KG1 (cell line): ENCODE measurements at regions not wholly inside any gene's neighbourhood (a gene's known extent, or its start where the extent isn't known, plus 50 kb on each side); places are given as distances from the start of the nearest gene placed in this dataset.

Experiments
- DNase-seq: peaks from one replicate; lab custom pipeline; 2025; lab: John Stamatoyannopoulos, UW

DNA sequence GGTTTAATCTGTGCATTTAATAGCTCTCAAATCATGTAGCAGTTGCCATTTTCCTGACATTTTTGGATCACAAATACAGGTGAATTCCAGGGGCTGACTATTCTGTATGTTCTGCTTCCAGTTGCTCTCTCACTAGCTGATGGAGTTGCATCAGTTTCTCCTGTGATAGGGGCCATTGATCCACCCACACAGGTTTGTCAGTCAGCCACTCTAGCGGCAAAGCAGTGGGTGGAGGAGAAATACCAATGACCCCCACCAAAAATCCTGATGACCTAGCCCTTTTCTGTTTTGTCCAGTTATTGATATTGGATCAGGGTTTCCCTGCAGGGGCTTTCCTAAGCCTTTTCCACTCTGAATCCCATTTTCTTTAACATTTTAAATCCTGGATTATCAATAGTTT, 72.3 kb upstream of the BTN3A2 start:
- no peak for DNase-seq

GRCh38 chr6:26294302-26294701, 70.7 kb upstream of the BTN3A2 start:
- DNase-seq, result no peak

DNA sequence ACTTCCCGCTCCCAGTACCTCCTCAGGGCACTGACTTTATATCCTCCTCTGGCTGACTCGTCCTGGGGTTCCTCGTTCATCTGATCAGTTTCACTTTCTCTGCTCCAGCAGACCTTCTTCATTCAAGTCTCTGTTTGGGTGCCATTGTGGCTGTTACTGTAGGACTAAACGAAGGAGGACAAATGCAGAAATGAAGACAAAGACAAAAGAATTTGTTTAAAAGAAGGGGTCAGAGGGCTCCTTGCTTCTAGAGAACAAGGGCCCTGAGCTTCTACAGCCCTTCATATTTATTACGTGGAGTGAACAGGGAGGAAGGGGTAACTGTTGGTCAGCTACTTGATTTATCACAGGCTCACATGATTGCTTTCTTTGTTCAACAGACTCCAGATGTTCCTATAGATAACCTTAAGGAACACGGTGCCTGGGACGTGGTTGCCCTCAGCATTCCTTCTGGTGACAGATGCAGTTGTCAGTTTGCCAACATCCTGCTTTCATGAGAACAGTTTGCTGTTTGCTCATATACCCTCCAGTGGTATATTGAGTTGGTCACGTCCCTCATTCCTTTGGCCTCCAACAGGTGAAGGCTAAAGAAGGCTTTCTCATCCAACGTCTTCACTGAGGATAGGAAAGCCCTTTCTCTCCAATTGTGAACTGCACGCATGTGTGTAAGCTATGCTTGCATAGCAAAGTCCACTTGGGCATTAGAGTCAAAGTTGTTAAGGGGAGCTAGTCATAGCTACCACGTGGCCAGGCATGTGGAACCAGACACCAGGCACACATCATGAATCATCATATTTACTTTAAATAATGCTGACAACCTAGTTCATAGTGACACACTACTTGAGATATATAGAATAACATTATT, 69.1 kb upstream of the BTN3A2 start:
- no peak for DNase-seq

- no peak for DNase-seq
Observed at GRCh38 chr6:26296556-26296856, 68.5 kb upstream of the BTN3A2 start.

DNA sequence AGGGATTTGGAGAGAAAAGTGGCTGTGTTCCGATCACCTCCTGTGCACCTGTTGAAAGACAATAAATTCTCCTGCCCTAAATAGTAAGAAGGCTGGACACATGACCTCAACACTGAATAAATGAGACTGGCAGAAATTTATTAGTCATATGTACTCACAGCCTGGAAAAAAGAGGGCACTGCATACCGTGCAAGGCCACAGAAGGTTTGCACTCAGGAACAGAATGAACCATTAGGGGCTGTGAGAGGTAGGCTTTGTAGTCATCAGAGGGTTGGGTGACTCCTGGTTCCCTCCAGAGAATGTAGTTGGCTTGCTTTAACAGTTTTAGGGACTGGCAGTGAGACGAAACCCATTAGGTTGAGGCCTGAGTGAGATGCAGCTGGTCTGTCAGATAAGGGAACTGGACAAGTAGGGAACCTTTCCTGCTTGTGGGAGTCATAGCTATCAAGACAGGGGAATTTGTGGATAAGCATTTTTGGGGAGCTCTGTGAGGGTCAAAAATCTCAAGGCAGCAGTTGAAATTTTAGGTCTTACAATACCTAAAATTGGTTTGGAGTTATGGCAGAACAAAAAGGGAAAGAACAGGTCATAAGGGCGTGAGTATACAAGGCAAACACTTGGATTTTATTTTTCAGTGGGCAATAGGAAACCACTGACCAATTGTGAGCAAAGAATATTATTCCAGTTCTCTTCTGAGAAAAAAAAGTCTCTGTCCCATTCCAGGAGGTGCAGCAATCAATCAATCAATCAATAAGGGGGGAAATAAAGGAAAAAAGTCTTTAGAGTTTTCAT, 67.9 kb upstream of the BTN3A2 start:
- DNase-seq, result no peak

- no peak for DNase-seq
Observed at GRCh38 chr6:26299286-26300042, 65.5 kb upstream of the BTN3A2 start.

- no peak for DNase-seq
Observed at GRCh38 chr6:26300043-26300331, 65.0 kb upstream of the BTN3A2 start.

DNA sequence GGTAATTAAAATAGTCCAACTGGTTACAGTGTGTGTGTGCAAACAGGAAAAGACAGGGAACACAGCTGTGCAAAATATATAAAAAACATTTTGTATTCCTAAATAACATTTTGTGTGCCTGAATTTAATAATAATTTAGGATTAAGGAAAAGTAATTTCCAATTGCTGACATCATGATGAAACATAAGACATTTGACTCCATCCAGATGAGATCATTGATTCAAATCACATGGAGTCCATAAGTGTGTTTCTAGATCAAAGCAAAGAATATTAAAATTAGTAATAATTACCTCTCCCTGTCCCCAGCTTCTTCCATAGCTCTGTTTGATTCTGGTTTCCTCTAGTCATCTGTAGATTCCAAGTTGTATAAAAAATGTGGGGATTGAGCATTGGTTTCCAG, 64.6 kb upstream of the BTN3A2 start:
- DNase-seq, result no peak

DNA sequence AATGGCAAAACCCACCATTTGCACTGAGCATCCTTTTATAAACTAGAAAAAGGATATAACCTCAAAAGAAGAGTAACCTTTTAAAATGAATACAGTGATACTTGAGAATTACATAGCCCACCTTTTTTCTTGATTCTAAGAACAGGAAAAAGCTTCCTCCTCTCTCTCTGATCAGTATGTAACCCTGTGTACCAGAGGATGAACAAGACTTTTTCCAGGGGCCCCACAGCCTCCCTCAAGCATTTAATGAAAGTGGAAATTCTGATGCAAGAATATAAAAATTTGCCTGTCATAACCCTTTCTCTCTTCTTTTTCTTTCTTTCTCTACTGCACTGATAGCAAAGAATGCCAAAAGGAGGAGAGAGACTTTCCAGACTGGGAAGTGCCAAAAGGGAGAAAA, 64.2 kb upstream of the BTN3A2 start:
- DNase-seq, result no peak

GRCh38 chr6:26301638-26302037, 63.4 kb upstream of the BTN3A2 start:
- DNase-seq, result no peak

DNA sequence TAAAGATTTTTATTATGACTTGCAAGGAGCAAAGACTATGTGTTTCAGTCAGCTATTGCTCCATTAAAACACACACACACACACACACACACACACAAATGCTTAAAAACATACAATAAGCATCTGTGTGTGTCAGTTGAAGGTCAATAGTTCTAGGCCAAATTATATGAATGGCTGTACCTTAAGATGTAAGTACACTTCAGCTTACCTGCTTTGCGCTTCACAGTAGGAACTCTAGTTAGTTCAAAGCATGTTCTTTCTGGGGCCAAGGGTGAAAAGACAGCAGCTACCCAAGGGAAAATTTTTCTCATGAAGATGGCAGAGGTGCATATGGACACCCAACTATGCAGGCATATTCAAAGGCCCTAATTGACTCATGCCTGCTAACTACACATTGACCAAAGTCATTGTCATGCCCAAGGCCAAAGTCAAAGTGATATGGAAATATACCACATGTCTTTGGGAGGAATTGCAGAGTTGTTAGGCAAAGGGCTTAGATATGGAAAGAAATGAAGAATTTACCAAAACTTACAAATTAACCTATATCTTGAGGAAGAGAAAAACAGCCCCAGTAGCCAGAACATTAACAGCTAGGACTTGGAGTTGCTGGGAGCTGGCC, 61.9 kb upstream of the BTN3A2 start:
- no peak for DNase-seq

GRCh38 chr6:26304213-26304796, 60.7 kb upstream of the BTN3A2 start:
- no peak for DNase-seq

DNA sequence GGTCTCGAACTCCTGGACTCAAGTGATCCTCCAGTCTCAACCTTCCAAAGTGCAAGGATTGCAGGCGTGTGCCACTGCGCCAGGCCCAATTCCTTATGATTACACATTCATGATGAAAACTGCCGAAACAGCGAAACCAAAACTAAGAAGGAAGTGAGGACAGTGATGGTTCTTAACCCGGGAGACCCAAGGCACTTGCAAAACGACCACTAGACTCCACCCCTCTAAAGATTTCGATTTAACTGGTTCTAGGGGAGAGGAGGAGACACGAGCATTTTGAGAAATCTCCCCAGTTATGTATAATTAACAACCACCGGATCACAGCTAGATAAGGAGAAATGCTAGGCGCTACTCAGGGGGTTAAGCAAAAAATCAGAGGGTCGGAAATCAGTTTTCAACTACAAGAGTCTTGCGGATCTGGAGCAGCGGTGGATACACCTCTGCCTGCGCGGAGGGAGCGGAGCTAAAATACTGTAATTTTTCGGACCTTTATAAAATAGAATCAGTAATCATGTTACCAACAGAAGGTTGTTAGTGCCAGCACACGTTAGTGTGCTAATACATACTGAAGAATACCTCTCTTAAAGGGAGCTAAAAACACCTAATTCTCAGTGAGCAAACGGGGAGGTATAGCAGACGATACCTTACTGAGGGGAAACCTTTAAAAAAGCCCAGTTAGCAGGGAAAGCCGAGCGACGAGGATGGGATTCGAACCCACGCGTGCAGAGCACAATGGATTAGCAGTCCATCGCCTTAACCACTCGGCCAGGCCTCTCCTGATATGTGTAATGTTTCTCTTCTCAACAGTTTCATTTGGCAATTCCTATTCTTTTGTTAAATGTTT, 60.0 kb upstream of the BTN3A2 start:
- DNase-seq, result peak; percentile 81

GRCh38 chr6:26305641-26305969, 59.4 kb upstream of the BTN3A2 start:
- DNase-seq, result no peak

DNA sequence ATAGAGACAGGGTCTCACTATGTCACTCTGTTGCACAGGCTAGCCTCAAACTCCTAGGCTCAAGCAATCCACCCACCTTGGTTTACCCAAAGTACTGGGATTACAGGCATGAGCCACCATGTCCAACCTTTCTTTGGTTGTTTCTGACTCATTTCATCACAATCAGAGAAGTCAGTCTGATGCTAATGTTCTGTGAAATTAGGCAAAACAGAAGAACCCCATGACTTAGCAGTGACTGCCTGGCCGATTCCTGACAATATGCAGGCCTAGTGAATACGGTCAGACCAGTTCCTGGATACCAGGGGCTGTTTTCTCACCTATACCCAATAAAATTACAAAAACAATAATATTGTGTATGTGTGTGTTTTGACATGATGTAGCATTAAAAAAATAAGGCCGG, 58.8 kb upstream of the BTN3A2 start:
- no peak for DNase-seq

DNA sequence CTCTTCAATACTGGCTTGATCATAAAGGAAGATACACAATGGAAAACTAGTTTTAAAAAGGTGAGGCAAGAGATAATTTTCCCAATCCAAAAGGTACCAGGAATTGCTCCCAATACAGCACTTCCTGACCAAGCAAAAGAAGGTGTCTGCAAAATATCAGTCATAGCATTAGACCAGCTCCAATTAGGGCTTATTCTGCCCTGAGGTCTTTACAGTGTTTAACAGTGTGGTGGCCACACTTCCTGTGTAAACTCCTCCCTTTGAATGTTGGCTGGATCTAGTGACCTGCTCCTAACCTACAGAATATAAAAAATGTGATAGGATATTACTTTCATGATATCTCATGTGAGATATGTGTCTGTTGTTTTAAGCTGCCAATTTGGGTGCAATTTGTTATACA, 57.1 kb upstream of the BTN3A2 start:
- DNase-seq, result no peak

GRCh38 chr6:26309731-26310142, 55.3 kb upstream of the BTN3A2 start:
- DNase-seq, result no peak

- DNase-seq, result peak; percentile 32
Observed at GRCh38 chr6:26311012-26311384, 54.0 kb upstream of the BTN3A2 start.

GRCh38 chr6:26311385-26312095, 53.5 kb upstream of the BTN3A2 start:
- DNase-seq, result peak; percentile 76

DNA sequence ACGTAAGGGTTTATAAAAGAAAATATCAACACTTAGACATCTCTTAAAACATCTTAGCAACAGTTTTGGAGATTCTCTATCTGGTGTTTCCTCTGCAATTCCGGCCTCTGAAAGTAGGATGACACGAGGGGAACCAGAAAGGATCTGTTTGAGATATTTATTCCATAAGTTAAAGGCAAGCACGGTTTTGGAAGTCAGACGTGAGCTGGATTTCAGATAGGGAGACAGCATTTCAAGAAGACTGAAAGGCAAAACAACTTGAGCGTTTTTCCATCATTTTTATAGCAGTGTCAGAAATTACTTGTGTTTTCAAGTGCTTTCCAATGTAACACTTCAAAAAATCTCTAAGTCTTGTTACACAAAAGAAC, 52.9 kb upstream of the BTN3A2 start:
- no peak for DNase-seq
